CD4-positive, alpha-beta T cell treated with Interleukin-6 at 100 ng/mL for 8 hours (primary cell): ENCODE measurements at regions not wholly inside any gene's neighbourhood (a gene's known extent, or its start where the extent isn't known, plus 50 kb on each side); places are given as distances from the start of the nearest gene placed in this dataset.
"Not testable (repeated sequence)": the region's sequence is repeated elsewhere in the genome, so short reads cannot be mapped to it uniquely, and the experiment has no call there.

ENCODE experiments used
- DNase-seq: peaks from one replicate; pipeline ENCODE4 v3.0.0-alpha.2; 2020; ENCODE audit warnings: mixed read lengths, low spot score

DNA sequence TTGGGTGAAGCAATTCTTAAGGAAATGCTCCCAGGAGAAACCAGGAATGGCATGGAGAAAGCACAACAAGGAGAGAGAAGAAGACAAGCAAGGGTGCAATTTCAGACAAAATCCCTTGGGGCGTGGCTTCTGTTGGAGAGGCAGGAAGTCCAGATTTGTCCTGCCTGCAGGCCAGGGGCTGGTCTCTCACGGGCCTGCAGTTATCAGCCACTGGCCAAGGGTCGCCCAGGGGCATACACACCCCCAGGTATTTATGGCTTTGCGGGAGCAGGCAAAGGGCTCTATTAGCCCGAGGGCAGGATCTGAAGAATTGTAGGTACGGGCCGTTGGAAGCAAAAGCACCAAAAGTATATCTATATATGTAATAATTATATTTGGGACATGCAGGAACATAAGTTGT lies 87.7 kb downstream of the IYD start:
- DNase-seq, result no peak

DNA sequence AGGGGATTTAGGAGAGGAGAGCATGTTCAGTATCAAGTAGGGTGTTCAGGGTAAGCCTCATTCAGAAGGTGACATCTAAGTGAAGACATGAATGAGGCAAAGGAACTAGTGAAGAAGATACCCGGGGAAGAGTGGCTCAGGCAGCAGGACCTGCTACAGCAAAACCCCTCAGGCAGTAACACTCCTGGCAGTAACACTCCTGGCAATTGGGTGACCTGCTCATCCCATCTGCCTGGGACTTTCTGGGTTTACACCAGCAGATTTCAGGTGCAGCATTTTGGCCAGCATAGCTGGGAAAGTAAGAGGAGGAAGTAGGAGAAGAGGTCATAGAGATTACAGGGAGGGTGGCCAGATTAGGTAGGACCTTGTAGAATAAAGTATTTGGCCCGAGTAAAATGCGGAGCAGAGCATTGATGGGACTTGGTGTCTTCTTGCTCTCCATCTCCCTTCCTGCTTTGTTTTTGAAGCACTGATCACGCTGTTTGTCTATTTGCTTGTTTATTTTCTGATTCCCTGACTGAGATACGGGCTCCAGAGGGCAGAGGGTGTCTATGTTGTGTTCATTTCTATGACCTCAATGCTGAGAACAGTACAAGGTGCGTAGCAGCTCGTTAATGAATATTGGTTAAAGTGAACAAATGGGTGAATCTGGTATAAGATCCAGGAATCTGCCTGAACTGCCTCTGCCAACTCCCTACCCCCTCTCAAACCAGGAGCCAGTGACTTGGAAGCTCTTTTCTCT lies 88.3 kb downstream of the IYD start:
- DNase-seq, result no peak

DNA sequence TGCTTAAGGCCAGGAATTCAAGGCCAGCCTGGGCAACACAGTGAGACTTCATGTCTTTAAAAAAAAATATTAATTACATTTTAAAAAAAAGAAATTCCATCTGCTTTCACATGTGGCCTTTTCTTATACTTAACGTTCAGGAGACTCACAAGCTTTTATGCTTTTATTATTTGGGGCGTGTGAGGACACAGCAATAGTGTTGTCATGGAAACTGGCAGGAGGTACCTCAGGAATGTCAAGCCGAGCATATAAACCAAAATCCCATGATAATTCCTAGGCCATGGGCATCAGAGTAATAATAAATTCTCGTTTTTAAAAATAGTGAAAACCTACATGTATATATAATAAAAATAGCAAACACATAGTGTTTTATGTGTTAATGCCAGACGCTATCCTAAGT lies 89.8 kb downstream of the IYD start:
- DNase-seq, result no peak

DNA sequence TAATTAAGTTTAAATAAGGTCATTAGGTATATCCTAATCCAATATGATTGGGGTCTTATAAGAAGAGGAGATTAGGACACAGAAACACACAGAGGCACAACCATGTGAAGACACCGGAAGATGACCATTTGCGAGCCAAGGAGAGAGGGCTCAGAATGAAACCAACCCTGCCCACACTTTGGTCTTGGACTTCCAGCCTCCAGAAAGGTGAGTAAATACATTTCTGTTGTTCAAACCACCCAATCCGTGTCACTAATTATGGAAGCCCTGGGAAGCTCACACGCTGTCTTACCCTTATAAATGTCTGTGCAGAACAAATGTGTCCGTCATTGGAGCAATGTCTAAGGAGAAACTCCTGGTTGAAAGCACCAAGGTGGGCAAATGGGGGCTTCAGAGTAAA lies 95.0 kb downstream of the IYD start:
- DNase-seq, result no peak

DNA sequence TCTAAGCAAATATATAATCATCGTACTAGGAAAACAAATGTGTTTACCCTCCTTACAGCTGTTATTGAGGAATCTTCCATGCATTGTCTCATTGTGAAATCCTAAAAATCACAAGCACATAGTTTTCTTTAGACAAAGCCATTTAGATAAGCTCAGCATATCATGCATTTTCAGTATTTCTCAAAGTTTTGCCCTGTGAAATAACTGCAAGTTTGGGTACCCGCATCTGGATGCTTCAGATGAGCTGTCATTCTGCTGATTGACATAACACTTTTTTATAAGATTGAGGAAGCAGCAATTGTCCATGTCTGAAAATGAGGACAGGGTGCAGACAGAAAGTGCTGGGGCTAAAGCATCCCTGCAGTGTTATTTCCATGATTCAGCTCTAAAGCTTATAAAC lies 96.2 kb downstream of the IYD start:
- DNase-seq, result no peak

DNA sequence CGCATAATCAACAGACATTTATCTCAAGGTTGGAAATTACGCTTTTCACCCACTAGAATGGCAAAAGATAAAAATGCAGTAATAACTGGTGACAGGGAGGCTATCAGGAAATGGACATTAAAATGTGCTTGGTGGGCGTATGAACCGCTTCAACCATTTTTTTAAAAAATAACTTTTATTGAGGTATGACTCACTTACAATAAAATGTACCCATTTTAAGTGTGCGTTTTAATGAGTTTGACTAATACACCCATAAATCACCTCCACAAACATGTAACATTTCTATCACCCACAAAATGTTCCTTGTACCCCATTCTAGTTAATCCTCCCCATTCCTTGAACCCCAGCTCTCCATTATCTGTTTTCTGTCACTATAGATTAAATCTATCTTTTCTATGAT lies 96.8 kb downstream of the IYD start:
- DNase-seq, result no peak

DNA sequence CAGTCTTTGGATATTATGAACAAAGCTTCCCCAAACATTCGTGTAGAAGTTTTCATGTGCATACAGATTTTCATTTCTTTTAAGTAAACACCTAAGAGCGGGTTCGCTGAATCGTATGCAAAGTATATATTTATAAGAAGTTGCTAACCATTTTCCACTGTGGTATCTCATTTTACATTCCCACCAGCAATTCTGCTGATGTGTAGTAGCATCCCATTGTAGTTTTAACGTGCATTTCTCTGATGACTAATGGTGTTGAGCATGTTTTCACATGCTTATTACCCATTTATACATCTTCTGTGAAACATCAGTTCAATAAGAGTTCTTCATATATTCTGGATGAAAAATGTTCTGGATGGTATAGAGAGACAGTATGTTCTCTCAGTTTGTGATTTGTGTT lies 97.4 kb downstream of the IYD start:
- no peak for DNase-seq

DNA sequence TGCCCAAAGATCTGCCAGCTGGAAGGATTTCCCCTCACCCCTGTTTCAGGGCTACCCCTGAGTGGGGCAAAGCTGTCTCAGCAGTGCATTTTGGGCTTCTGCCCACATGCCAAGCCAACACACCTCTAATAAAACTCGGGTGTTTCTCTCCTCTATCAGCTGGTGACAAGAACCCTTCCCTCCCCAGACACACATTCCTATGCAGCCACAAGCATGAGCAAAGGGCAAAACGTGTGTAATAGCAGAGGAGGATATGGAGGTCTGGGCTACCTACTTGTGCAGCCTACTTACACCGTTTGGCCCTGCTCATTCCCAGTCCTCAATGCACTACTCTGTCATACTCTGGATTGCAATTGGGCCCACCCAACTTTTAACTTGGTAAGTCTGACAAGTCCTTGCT lies 101.3 kb downstream of the IYD start:
- DNase-seq, result no peak

DNA sequence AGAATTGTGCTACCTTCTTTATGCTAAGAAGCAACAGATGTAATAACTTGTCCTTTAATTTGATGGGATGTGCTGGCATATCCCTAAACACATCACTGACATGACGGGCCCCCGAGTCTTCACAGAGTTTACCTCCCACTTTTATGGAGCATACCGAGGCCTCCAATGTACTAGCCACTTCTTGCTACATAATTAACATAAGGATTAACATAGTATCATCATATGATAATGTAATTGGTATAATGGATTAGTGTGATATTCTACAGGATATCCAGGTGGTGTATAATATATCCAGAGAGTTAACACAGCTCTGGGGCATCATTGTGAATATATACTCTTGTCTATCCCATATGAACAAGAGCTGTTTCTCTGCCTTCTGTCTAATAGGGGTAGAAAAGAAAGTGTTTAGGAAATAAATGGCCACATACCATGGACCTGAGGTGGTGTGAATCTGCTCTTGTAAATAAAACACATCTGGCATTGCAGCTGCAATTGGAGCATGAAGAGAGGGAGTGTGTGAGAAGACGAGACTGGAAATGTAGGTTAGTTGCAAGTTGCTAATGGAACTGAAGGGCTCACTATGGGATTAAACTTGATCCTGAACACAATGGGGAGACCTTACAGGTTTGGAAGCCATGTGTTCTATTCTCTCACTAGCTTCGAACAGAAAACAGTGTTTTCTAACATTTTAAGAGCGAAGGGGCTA lies 102.3 kb downstream of the IYD start:
- no peak for DNase-seq

DNA sequence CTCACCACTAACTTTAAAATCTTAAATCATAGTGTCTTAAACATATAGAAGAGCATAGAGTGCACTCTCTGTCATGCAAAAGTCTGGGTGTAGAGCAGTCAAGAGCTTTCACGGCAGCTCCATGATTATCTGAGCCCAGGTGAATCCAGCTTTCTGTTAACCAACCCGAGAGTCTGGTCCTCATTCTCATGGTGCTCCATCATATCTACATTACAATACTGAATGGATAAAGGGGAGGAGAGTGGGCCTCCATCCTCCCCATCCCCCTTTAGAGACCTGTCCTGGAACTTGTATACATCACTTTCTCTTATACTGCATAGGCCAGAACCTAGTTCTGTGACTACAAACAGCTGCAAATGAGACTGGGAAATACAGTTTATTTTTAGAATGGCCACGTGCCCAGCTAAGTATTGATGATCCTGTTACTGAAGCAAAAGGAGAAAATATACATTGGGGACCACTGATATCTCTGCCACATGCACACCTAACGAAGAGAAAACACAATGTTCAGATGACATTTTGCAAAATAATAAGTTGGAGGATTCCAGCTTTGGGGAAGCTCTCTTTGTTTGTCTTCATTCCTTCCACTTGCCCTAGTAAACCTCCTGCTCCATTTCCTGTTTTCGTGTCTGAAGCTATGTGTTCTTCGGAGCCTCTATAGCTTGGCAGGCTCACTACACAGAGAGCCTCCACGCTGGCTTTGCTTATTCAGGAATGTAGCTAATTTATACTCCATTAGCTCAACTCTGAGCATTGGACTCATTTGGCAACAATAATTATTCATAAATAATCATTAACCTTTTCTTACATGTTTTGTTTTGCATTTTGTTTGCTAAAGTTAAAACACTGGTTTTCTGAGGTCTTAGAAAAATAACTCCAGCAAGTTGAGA lies 110.1 kb downstream of the IYD start:
- DNase-seq, result no peak

DNA sequence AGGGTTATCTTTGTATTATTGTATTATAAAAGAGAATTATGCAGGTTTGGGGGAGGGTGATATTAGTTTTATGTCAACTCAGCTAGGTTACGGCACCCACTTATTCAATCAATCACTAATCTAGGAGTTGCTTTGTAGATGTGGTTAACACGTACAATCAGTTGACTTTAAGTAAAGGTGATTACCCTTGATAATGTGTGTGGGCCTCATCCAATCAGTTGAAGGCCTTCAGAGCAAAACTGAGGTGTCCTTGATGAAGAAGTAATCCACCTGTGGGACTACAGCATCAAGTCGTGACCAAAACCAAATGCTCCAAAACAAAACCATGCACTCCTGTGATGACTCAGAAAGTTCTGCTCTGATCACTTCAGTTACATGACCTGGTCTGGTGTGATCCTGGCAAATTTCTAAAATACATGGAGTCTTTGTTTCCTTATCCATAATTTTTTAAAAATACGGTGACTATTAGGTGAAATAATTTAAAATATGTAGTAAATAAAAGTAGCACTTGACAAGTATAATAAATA lies 114.1 kb downstream of the IYD start:
- DNase-seq, result no peak

DNA sequence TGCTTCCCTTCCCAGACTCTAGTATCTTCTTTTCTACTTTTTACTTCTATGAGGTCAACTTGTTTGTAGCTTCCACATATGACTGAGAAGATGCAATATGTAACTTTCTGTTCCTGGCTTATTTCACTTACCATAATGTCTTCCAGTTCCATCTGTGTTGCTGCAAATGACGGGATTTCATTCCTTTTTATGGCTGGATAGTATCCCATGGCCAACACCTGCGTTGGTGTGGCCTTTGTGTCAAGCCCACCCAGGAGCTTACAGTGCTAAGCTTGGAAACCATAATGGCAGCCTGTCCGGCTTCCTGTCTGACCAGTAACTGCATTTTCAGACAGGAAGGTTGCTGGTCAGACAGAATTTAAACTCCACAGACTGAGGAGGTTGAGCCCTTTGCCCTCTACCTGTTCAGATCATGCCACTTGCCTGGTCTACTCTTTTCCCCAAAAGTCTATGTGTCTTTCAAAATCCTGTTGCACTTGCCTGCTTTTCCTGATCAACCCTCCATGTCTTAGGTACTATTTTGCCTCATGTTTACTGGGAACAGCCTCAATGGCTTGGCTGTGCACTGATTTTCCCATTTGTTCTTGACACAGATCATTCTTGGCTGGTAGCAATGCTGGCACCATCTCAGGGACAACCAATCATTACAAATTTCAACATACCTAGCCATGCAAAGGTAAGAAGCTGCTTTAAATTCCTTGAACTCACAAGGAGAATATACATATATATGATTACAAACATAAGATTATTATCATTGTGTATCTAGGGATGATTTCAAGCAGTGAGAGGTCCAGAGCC lies 114.3 kb upstream of the PLEKHG1 start:
- no peak for DNase-seq

DNA sequence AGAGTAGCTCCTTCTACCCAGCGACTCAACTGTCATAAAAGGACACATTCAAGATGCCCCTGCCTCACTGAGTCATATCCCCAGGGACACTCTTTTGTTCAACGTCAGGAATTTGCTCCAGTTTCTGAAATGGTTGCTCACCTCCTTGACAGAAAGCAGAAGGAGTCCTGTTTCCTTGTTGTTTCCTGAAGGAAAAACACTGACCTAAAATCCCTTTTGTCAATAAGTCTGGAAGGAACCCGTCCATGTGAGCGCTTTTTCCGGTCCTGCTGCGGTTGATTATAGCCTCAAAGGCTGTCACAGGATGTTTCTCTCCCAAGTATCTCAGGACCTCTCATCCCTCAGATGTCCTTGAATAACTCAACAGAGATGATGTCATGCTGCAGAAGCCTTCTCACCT lies 113.6 kb upstream of the PLEKHG1 start:
- no peak for DNase-seq

DNA sequence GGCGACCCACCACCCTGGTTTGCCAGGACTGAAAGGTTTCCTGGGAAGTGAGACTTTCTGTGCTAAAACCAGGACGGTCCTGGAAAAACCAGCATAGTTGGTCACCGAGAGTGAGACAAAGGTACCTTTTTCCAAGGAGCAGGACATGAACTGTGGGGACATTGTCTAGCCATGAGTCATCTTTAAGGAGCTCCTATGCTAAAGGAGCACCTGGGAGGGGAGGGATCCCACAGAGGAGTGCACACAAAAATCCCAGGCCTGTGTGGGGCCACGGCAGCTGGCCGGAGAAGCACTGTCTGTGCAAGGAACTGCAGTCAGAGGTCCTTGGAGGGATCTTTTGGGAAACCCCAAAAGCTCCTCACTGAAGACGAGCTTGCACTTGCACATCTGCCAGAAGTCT lies 109.1 kb upstream of the PLEKHG1 start:
- DNase-seq, result no peak

DNA sequence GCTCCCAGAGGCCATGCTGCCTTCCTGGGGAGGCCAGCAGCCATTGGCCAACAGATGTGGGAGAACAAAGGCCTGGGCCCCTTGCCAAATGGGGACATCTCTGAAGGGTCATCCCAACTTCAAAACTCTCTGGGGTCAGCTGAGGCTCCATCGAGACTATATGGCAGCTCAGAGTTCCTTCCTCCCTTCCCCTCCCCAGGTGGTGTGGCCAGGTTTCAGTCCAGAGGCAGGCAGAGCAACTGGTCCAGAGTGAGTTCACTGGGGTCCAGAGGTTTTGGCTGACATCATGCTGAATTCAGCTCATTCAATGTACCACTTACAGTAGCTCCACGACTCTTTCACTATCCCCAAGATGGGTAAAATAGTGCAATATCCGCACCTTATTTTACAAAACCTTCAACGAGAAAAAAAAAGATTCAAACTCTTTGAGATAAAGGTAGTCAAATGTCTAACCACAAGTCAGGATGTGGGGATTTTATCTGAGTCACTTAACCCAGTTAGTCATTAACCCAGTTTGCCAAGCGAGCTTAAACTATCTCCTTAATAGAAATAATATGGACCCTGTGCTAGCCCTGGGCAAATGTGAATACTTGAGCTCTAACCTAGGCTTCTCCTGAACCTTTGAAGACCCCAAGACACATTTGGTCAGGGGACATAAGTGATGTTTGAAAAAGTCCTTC lies 108.4 kb upstream of the PLEKHG1 start:
- DNase-seq, result peak; percentile 35

DNA sequence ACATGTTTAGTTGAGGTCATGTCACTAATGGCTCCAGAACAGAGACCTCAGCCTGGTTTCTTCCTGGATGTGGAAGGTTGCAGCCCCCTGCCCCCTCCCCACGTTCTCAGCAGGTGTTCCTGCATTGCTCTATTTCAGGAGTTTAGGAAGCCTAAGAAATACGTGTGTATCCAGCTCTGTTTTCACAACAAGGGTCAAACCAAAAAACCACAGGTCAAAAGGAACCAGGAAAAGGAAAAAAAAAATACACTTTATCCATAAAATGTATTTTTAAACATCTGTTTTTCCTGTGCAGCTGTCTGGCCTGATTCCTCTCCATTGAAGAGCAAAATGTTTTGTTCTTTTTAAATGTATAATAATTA lies 107.9 kb upstream of the PLEKHG1 start:
- DNase-seq, result no peak

DNA sequence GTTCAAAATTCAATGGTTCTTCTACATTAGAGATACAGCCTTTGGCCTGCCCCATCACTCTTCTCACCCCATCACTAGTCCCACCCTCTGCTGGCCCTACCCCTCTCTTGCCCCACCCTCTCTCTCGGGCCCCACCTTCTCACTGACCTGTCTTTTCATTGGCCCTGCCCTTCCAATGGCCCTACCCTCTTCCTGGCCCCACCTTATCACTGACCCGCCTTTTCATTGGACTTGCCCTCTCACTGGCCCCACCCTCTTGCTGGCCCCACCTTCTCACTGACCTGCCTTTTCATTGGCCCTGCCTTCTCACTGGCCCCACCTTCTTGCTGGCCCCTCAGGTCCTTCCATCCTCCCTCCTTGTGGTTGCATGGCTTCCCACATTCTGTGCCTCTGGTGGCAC lies 107.2 kb upstream of the PLEKHG1 start:
- no peak for DNase-seq

DNA sequence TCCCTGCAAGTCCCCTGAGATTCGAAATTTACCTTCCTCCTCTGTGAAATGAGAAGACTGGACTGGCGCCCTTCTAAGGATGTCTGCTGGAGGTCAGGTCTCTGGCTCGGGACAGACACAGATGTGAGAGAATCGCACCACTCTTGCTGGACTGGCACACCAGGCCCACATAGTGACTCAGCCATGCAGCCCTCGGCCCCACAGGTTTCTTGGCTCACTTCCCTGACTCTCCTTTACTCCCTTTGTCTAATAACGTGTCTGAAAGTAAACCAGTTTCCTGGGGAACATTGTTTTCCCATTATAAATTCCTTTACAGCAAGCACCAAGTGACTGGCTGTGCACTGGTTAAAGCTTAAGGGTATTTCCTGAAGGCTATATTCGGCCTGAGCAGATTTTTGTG lies 106.7 kb upstream of the PLEKHG1 start:
- no peak for DNase-seq

DNA sequence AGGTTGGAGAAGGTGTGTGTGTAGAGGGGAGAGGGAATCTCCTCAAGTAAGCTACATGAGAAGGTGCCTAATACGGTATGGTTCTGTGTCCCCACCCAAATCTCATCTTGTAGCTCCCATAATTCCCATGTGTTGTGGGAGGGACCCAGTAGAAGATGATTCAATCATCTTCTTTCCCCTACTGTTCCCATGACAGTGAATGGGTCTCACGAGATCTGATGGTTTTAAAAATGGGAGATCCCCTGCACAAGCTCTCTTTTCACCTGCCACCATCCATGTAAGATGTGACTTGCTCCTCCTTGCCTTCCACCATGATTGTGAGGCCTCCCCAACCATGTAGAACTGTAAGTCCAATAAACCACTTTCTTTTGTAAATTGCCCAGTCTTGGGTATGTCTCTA lies 106.1 kb upstream of the PLEKHG1 start:
- not testable (repeated sequence) for DNase-seq

DNA sequence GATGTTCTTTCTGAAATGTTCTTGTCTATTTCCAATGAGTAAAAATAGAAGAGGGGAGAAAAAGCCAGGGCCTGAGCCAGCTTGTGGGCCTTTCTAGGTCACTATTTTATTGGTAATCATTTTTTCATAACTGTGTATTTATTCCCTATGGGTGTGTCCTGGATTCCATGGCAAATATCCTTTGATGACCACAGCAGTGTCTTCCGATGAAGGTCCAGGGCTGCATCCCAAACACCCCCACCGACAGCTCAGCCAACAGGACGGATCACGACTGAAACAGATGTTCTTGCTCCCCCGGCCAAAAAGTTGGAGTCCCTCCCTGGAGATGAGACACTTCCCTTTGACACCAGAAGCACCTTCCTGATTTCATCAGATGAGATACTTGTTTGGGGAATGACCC lies 105.4 kb upstream of the PLEKHG1 start:
- DNase-seq, result no peak

DNA sequence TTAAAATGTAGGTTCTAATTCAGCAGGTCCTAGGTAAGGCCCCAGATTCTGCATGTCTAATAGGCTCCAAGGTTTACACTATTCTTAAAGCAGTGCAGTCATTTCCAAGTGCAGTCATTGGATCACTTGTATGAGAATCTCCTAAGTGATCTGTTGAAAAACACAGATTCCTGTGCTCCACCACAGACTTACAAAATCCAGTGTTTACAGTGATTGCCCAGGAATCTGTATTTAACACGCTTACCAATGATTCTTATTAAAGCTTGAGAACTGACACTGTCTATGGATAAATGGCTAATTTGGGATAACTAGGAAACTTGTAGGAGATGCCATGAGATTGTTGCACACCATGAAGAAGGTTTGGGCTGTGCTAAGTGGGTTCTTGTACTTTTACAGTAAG lies 104.6 kb upstream of the PLEKHG1 start:
- no peak for DNase-seq
